CD4-positive, alpha-beta T cell treated with Interferon gamma for 1 hour (primary cell): ENCODE measurements at regions not wholly inside any gene's neighbourhood (a gene's known extent, or its start where the extent isn't known, plus 50 kb on each side); places are given as distances from the start of the nearest gene placed in this dataset.

Experiments
- DNase-seq: peaks from one replicate; pipeline ENCODE4 v3.0.0-alpha.2; 2020

GRCh38 chr5:173767574-173768266, 120.4 kb upstream of the CPEB4 start:
- no peak for DNase-seq

- DNase-seq, result no peak
These were observed 119.8 kb upstream of the CPEB4 start for GRCh38 chr5:173768267-173768806.

DNA sequence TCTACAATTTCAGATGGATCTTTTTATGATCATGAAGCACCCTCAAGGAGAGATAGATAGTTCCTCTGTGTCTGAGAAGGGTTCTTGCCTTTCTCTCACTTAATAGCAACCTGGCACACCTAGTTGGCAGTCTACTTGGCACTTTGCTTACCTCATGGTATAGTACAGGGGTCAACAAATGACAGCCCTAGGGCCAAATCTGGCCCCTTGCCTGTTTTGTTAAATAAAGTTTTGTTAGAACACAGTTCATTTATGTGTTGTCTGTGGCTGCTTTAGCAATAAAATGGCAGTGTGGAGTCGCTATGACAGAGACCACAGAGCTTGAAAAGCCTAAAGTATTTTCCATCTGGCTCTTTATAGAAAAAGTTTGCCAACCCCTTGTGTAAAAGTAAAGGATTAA, 119.3 kb upstream of the CPEB4 start:
- DNase-seq, result no peak

- no peak for DNase-seq
These were observed 117.5 kb upstream of the CPEB4 start for GRCh38 chr5:173770637-173771036.

- no peak for DNase-seq
These were observed 116.9 kb upstream of the CPEB4 start for GRCh38 chr5:173771121-173771724.

DNA sequence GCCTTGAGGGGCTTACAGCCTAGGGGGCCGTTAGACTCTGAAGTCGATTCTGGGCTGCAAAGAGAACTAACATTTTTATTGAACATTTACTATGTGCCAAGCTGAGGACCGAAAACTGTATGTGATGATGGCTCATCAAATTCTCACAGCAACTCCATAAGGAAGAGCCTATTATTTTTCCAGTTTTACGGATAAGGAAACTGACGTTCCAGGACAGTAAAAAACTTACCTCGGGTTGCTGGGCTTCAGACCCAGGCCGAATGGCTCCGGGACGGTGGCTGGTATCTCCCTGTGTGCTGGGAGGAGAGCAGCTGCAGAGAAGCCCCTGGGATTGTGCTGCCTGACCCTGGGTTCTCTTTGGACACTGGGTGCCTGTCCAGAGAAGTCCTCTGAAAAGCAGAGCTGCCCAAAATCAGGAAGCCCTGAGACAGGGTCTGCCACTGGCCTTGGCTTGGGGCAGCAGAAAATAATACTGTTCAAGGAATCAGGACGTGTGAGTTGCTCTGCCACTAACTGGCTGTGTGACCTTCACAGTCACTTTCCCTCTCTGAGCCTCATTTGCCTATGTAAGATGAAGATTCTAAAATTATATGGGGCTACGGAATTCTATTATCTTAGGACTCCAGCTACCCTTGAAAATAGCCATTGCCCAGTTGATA, 116.3 kb upstream of the CPEB4 start:
- DNase-seq, result no peak

DNA sequence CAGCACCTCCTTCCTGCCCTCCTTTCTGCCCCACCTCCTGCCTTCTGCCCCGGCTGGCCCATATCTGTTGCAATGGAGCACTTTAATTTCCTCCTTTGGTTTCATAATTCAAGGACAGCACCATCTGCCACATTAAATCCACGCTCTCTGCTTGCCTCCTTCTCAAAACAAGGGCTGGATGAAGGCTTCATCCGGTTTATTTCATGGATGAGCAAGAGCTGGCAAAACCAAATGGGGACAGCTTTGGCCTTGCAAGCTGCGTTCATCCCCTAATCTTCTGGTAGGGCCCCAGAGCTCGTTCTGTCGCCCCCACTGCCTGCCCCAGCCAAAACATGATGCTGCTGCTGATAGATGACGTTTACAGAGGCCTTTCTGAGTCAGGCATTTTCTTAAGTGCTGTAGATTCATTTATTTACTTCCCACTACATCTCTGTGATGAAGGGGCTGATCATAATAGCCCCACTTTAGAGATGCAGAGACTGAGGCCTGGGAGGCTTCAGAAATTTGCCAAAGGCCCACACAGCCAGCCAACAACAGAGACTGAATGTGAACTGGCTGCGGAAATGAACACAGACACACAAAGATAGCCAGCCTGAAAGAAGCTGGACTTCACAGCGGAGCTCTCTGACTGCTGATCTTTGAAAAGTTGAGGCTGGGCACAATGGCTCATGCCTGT, 115.6 kb upstream of the CPEB4 start:
- no peak for DNase-seq

- DNase-seq, result no peak
These were observed 113.8 kb upstream of the CPEB4 start for GRCh38 chr5:173774271-173774761.

DNA sequence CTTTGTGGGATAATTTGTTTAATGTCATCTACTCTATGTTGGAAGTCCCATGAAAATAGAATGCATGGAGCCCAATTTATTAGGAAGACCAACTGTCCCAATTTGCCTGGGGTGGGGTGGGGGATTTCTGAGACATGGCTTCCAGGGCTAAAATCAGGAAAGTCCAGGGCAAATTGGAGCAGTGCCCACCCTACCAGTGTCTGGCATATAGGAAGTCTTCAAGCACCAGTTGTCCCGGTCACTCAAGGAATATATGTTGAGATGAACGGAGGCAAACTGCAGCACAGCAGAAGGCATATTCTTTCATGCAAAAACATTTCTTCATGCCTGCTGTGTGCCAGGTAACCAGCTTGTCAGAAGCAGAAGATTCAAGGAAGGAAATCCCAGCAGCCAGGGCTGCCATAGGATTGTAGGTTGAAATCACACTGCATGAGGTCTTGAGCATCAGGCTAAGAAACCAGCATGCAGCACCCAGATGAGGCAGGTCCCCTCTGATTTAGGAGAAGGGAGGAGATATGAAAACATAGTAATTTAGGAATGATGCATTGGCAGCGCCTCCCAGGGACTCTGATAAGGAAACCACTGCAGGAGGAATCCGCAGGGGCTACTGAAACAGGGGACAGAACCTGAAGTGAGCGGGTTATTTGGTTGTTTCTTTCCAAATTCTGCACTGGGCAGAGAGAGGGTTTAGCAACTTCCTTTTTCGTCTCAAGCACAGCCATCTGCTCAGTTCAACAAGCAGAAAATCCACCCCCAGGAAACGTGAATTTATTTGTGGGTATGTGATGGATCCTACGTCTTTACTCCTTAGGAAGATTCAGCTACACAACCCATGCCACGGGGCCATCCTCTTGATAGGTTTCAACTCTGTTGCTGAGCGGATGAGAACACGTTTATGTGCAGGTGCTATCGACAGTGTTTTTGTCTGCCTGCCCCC, 112.6 kb upstream of the CPEB4 start:
- no peak for DNase-seq

GRCh38 chr5:173777149-173777548, 111.0 kb upstream of the CPEB4 start:
- no peak for DNase-seq

DNA sequence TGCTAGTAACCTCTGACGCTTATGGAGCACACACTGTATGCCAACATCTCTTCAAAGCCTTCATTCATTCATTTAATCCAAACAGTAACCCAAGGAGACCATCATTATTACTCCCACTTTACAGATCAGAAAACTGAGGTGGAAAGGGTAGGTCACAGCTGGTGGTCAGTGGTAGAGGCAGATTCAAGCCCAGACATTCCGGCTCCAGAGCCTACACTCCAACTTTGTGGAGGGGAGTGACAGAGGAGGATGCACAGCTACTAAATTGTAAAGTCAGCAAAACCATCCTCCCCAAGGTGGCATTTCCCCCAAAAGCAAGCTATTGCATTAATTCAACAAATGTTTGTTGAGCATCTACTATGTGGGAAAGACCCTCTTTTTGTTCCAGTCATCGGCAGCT, 110.5 kb upstream of the CPEB4 start:
- DNase-seq, result no peak

DNA sequence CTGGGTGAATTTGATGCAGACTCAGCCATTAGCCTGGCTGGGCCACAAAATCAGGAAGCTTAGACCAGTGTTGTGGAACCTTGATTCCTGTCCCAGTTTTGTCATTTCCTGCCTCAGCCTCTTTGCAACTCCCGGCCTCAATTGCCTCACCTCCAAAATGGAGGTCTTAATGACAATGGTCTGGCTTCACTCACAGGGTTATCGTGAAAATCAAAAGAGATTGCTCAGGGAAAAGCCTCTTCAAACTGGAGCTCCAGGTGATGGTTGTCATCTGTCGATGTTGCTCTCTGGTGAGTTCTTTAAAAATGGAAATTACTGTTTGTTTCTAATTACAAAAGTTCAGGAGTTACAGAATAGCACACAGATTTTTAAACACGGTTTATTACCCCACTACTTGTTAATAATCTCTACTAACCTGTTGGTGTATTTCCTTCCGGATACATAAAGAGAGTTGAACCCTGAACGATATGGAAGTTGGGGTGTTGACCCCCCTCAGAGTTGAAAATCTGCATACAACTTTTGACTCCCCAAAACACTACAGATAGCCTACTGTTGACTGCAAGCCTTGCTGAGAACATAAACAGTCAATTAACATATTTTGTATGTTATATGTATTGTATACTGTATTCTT, 109.9 kb upstream of the CPEB4 start:
- DNase-seq, result peak; percentile 27

DNA sequence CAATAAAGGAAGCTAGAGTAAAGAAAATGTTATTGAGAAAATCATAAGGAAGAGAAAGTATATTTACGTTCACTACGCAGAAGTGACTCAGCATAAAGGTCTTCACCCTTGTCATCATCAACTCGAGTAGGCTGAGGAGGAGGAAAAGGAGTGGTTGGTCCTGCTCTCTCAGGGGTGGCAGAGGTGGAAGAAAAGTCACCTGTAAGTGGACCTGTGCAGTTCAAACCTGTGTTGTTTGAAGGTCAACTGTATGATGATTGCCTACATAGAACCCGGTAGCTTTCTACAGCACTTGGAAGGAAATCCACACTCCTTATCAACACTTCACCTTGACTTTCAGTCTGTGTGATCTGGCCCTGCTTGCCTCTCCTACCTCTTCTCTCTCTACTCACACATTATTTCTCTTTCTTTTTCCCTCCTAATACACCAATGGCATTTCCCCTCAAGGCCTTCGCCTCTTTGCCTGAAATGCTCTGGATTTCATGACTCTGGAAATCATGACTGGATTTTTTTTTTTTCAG, 109.3 kb upstream of the CPEB4 start:
- DNase-seq, result no peak

DNA sequence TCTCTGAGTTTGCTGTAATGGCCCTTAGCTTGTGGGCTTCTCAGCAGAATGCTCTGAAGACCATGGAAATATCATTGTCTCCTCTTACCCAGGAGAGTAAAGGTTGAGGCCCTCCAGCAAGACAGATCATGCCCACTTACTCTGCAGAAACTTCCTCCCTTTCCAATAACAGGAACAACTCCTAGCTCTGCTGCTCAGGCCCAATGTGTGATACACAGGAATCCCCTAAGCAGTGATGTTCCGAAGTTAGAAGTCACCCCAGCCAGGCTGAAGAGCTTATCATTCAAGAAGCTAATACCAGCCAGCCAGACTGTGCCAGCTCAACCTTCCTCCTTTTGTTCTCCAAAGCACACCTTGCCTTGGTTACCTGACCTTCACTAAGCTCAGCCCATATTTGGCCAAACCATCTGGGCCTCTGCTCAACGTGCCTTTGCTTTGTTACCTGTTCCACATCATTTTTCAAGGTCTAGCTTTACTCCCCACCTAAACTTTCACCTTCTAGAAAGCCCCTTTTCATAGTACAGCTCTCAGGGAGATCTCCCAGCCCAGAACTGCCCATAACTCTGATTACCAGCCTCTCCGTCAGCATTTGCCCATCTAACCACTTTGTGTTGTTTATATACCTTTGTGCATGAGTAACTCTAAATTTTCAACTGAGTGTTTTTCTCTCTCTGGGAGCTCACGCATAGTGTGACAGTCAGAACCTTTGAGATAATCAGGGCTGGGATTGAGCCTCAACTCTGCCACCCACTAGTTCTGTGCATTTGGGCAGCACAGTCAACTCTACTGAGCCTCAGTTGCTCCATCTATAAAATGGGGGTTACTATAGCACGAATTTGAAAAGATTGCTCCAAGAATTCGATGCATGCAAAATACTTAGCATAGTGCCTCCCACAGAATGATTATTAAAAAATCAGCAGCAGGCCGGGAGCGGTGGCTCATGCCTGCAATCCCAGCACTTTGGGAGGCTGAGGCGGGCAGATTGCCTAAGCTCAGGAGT, 107.6 kb upstream of the CPEB4 start:
- no peak for DNase-seq

- DNase-seq, result no peak
These were observed 106.7 kb upstream of the CPEB4 start for GRCh38 chr5:173781432-173781815.

DNA sequence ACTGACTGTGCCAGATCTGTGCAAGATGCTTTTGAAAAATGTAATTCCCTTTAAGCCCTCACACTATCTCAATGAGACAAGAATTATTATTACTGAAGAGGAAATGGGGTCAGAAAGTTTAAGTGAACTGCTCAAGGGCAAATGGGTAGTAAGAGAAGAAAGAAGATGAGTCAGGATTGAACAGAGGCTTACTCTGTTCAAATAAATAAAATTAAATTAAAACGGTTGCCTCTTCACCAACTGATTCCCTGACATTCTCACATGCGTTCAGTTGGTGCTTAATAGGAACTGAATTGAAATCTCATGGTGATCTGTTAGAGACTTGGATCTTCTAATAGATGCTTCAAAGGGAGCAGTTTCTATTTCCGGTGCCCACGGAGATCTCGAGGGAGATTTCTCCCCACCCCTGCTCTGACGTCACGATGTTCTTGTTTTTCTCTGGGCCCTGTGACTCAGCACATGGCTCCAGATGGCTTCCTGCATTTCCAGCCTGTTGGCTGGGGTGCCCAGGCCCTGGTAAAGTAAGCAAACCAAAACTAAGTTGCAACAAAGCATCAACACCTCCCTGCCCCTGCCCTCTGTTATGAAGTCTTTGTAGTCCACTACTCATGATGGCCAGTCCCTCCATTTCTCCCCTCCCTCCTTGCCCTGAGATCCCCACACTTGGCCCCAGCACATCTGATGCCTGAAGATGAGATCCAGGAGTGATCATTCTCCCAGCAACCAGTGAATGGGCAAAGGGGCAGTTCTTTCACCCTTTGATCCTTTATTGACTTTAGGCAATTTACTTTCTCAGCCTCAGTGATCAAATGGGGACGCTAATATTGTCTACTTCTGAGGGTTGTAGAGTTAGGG, 106.1 kb upstream of the CPEB4 start:
- DNase-seq, result peak; percentile 82

GRCh38 chr5:173782671-173783101, 105.5 kb upstream of the CPEB4 start:
- no peak for DNase-seq

GRCh38 chr5:173783371-173783770, 104.8 kb upstream of the CPEB4 start:
- DNase-seq, result no peak

DNA sequence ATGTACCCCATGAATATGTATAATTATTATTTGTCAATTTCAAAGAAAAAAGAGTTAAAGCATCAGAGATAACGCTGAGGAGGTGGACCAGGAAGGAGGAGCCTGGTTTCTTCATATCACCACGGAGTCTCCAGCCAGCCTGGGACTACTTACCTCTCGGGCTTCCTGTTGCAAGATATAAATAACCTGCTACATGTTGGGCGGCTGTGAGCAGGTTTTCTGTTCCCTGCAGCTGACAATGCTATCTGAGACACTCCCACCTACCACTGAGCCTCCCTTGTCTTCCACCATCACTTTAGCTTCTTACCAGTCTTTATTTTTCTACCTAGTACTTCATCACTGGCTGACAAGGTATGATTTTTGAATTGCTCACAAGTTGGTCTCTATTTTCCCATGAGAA, 102.7 kb upstream of the CPEB4 start:
- no peak for DNase-seq
